GM21360 (cell line): ENCODE measurements at regions not wholly inside any gene's neighbourhood (a gene's known extent, or its start where the extent isn't known, plus 50 kb on each side); places are given as distances from the start of the nearest gene placed in this dataset.
"Not testable (repeated sequence)": the region's sequence is repeated elsewhere in the genome, so short reads cannot be mapped to it uniquely, and the experiment has no call there.

Experiments
- ATAC-seq: cut with Tn5 transposase; IDR thresholded peaks from one replicate; pipeline ENCODE4 v1.9.1; 2021; ENCODE audit warnings: mild to moderate bottlenecking, moderate library complexity; ENCODE audit not compliant: unreplicated experiment

DNA sequence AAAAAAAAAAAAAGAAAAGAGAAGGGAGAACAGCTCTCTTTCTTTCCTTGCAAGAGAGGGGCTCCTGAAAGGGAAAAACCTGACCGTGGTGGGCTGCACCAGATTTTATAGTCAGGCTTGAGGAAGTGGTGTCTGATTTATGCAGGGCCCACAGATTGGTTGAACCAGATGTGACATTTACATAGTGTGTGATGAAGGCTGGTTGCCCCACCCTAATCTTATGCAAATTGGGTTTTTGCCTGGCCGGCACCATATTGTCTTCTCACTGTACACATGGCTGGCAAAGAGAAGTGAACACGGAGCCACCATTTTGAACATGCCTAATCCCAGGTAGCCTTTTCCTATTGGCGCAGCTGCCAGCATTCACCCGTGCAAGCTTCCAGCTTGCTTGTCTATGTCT is 154.4 kb downstream of the OXSM start:
- no peak for ATAC-seq

DNA sequence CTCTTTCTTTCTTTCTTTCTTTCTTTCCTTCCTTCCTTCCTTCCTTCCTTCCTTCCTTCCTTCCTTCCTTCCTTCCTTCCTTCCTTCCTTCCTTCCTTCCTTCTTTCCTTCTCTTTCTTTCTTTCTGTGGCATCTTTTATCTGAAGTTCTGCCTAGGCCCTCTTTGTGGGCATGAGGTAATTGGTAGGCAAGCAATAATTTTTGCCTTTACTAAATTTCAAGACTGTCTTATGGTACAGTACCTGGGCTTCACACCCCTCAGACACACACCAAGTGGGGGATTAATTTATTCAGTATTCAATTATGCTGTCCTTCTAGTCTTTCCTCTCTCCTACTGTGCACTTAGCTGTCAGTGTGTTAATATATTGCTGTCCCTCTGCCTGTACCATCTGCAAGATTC is 155.5 kb downstream of the OXSM start:
- no peak for ATAC-seq

DNA sequence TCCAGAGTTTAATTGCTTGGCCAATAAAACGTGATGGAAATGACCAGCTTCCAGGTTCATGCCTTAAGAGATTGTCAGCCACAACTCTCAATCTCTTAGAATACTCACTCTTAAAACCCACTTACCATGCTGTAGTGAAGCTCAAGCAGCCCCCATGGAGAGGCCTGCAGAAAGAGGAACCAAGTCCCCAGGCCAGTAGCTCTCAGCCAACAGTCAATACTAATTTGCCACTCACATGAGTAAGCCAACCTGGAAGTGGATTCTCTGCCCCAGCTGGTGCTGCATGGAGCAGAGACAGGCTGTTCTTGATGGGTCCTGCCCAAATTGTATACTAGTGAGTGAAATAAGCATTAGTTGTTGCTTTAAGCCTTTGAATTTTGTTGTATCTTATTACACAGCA is 155.9 kb downstream of the OXSM start:
- ATAC-seq: no peak

DNA sequence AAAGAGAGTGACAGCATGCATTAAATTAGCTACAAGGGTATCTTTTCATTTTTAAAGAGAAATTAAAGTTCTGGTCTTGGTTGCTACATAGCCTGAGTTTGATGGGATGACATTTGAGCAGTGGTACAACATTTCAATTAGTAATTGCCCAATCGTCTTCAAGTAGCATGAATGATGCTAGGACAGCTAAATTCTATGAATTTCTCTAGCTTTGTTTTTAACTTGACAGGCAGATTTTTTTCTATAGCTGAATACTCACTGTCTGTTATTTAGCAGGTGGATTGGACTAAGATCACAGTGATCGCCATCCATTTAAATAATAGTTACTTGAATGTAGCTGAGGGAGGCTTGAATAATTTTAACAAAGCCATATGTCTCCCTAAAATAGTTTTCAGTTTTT is 162.2 kb downstream of the OXSM start:
- no peak for ATAC-seq

DNA sequence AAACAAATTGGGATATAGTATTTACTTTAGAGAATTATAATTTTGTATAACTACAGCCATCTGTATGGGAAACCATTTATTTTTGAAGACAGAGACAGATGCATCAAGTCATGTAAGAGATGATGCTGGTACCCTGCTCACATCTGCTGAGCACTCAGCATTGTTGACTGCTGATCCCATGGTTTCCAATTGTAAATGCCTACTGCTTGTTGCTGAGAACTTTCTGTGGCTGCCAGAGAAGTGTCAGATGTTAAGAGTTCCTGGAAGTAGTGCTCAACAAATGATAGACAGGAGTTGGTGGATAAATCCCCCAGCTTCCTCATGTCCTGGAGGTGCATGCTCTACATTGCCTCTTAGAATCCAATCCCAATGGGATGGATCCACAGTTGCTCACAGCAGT is 167.1 kb downstream of the OXSM start:
- no peak for ATAC-seq

DNA sequence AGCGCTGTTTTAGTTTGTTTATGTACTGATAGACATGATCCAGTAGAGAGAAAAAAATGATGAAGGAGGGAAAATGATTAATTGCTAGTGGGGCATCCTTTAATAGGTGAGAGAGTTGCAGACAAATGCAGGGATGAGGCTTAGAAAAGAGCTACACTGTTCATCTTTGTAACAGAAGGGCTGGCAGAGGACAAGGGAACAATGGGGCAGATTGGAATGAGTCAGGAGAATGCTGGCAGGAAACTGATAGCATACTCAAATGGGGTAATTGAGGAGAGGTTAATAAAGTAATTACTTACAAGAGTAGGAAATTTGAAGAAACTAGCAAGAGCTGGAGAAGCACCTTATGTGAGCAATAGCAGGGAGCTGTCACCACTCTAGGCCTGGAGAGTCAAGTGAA is 170.9 kb downstream of the OXSM start:
- no peak for ATAC-seq

DNA sequence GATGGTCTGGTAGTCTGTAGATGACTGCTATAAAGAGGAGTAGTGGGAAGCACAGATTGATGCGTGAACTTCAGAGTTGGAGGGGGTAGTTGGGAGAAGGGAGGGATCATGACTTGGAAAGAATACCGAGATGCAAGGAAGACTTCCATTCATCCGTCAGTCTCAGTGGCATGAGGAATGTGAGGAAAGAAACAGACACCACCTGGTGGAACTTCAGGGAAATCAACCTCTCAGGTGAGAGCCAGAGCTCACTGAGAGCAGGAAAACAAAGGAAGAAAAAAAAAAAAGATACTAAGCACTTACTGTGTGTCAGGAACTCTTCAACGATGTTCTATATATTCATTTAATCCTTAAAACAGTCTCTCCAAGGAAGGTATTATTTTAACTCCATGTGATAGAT is 172.4 kb downstream of the OXSM start:
- no peak for ATAC-seq

DNA sequence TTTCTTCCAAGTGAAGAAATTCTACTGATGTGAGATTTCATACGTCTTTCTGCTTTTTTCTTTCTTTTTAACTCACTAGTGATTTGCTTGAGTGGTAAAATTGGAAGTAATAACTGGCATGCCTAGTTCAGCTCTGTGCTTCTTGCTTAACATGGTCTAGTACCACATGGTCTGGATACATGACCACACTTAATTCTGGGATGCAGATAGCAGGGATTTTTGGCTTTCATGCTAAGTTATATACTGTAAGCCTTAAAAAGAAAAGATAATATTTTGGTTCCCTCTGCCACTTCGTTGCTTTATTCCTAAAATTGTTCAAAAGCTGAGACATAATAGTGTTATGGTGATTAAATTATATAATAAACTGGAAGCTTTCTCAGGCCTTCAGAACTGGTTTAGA is 174.3 kb downstream of the OXSM start:
- no peak for ATAC-seq

DNA sequence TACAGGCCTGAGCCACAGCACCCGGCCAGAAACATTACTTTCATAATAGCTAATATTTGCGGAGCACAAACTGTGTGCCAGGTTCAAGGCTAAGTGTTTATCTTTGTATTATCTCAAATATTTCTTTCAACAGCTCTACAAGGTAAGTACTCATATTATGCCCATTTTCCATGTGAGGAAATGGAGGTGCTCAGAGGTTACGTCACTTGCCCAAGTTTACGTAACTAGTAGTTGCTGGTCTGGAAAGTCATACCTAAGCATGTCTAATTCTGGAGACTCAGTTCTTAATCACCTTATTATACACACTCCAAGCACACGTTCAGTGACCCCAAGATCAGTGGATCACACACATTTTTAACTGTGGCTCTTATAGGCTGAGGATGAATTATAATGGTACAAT is 177.5 kb downstream of the OXSM start:
- ATAC-seq: no peak

DNA sequence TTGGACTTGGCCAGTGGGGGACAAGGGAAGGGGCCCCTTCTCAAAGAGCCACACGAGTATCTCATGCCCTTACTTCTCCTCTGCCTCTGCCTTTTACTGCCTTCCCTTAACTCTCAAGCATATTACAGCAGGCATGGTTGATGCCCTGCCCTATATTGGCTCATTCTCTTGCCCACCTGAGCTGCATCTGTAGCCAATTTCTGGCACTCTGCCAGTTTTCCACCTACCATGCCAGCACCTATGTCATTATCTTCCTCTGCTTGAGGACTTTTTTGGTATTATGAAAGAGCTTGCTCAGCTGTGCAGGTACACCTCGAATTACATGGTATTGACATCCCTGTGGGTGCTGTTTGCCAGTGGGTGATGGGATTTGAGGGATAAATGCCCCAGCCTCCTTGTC is 181.8 kb downstream of the OXSM start:
- no peak for ATAC-seq

DNA sequence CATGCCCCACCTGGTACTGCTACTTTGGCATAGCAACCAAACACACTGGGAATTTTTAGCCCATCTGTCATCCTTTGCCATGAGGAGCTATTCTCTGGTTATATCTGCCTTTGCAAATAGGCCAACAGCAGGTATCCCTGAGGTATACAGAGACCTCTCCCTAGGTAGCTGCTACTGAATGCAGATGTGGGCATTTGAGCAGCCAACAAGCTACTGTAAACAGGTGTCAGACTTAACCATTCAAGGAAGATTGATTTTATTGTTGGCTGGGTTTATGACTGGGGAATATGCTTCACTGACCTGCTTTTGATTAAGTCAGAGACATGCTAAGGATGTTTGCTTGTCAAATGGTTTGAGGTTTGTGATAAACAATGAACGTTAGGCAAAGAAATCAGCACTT is 183.2 kb downstream of the OXSM start:
- ATAC-seq: no peak

DNA sequence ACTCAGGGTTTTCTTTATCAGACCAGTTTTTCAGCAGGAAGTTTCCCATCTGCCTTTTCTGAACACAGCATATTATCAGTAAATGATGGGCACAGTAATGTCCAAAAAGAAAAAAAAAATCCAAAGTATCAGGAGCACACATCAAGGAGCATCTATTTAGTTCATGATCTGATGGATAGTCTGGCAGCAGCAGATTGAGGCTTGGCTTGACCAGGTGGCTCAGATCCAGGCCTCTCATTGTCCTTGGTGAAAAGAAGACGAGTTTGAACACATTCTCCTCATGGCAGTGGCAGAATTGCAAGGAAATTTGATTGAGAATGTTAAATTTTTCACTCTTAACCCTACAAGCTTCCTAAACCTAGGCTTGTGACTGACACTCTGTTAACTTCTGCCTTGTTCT is 192.9 kb downstream of the OXSM start:
- no peak for ATAC-seq

DNA sequence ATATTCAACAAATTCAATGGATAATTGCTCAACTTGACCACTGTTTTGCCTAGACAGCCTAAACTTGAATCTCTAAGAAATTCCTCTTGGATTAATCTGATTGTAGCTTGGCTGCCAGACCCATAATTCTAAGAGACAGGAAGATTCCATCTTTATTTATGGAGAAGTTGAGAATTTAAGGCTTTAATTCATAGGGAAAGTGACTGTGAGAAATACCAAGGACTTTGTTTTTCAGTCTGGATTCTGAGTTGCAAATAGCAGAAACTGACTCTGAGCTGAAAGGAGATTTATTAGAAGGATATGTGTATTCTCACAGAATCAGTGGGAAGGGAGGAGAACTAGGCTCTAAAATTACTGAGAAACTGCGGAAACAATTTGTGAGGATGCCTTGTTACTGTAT is 195.7 kb downstream of the OXSM start:
- ATAC-seq: no peak

DNA sequence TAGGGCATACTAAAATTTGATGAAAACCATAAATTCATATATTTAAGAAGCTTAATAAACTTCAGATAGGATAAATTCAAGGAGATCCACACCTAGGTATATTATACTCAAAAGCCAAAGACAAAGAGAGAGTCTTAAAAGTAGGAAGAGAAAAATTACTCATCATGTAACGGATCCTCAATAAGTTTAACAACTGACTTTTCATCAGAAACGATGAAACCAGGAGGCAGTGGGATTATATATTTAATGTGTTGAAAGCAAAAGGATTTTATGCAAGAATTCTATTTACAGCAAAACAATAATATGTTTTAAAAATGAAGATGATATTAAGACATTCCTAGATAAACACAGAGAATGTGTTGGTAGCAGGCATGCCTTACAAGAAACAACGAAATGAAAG is 202.7 kb downstream of the OXSM start:
- no peak for ATAC-seq

DNA sequence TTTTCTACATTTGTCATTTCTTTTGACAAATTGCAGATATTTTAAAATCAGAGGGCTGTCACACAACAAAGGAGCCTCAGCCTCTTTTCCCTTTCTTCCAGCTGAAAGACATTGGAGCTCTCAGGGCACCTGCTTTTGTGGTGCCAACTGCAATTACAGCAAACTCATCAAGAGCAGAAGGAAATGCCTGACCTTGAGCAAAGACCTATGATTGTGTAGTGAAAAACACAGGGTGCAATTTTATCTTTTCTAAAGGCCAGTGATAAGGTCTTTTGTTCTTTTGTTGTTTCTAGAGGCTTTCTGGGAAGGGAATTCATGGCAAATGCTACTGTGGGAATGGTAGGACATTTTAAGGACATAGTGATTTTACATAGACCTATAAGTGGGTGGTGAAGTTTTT is 214.3 kb downstream of the OXSM start:
- no peak for ATAC-seq

DNA sequence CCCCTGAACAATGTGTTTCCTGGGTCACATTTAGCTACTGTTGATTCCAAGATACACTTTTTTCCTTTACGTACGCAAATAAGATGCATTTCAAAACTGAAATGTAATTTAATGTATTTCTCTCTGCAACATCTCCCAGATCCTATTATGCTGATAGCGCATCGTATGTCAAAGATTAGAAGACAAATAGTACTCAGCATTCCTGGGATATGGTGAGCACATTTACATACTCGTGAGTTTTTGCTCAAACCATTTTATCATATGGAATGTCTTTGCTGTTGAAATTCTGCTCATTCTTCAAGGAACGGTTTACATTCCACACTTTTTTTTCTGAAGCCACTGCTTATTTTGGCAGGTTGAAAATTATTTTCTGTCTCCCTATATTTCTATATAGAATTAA is 221.4 kb downstream of the OXSM start:
- ATAC-seq: no peak

DNA sequence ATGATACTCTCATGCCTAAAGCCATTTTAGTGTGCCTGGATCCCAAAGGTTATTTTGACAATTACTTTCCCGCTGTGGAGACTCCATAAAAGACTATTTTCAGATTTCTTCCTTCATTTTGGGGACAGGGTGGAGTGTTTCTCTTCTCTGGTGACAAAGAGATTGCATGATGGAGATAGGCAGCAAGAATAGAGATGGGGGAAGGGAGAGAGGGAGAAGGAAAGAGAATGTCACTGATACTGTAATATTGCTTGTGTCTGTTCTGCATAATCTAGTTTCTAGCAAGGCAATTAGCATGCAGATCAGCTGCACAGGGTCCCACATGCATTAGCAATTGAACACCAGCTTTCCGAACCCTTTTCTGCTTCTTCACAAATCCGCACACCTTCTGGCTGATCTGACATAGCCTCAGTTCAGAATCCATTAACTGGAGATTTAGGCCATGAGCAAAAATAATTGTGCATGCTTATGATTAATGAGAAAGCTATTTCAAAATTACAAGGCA is 222.4 kb downstream of the OXSM start:
- no peak for ATAC-seq

DNA sequence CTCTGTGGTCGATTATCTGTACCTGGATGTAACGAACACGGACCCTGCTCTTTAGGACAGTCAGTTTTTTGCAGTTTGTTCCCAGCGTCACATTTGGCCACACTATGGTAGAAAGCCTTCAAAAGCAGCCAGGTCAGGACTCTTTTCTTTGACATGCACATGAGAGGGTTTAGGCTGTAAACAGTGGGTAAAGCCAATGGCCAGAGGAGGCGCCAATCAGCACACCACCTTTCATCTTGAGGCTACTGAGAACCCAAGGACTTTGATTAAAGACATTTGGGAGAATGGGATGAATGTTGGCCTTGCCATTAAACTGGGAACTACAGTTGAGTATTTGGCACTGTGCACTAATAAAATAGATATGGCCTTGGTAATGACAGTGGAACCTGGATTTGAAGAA is 225.9 kb downstream of the OXSM start:
- ATAC-seq: no peak

DNA sequence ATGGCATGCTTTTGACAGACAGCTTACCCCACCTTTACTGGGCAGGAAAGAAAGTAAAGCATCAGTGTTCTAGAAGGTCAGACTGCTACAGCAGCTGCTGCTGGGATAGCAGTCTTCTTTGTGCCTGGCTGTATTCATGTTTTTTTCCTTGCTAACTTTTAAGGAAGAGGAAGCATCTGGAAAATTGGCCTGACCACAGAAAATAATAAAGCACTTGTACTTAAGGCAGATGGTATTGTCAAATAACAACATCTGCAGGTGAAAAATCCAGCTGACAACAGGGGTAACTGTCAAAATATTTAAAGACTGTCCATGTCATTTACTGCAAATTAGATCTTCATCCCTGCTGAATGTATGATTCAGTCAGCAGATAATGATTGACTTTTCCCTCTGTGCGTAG is 229.0 kb downstream of the OXSM start:
- no peak for ATAC-seq

DNA sequence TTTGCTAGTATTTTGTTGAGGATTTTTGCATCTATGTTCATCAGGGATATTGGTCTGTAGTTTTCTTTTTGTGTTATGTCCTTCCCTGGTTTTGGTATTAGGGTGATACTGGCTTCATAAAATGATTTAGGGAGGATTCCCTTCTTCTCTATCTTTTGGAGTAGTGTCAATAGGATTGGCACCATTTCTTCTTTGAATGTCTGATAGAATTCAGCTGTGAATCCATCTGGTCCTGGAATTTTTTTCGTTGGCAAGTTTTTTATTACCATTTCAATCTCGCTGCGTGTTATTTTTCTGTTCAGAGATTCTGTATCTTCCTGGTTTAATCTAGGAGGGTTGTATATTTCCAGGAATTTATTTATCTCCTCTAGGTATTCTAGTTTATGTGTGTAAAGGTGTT is 234.3 kb downstream of the OXSM start:
- ATAC-seq: not testable (repeated sequence)

DNA sequence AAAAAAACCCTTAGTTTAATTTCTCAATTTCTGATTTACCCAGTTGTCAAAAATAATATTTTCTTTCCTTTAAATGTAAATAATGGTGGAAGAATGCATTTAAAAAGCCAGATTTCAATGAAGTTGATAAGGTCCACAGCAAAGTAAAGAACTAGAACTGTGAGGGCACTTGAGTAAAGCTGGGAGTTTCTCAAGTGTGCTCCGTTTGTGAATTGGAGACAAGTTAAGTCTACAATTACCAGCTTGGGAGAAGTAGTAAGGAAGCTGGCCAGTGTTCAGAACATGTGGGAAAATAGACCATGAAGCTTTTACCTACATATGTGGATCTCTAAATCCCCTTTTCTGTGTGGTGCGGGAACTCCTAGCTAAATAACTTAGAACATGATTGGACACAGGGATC is 239.4 kb downstream of the OXSM start:
- no peak for ATAC-seq

DNA sequence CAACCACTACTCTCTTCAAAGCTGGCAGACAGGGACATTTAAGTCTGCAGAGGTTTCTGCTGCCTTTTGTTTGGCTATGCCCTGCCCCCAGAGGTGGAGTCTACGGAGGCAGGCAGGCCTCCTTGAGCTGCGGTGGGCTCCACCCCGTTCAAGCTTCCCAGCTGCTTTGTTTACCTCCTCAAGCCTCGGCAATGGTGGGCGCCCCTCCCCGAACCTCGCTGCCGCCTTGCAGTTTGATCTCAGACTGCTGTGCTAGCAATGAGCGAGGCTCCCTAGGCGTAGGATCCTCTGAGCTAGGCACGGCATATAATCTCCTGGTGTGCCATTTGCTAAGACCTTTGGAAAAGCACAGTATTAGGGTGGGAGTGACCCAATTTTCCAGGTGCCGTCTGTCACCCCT is 252.2 kb downstream of the OXSM start:
- not testable (repeated sequence) for ATAC-seq

DNA sequence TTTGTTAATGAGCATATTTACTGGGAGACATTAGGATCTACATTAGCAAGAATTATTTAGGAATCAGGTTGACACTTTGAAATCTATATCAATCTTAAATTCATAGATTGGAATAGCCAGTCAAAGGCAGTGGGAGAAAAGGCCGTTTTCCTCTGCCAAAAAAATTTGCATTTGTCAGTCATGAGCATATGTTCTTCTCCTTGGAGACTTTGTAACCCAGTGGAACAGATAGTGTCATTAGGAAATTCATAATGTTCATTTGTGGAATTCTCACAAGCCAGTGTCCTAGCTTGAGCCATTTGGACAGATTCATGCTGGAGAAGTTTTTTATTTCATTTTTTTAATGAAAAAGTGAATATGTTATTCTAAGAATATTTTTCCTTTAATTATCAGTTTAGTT is 260.1 kb downstream of the OXSM start:
- no peak for ATAC-seq

DNA sequence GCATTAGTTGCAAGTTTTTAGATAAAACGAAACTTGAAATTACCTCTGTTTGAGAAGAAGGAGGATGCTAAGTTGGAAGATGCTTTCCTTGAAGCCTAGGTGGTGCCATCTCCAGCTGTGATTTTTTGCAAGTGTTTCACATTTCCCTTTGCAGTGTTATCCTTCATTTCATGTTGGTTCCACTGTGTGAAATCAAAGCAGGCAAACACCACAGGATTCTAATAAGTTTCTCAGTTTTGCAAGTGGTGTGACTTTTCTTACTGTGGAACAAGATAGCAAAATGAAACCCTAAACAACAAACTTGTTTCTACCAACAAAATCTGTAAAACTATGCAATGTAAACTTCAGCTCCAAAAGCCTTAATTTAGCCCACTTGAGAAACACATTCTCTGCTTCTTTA is 260.9 kb downstream of the OXSM start:
- no peak for ATAC-seq
